GM18861 (cell line): ENCODE measurements at regions not wholly inside any gene's neighbourhood (a gene's known extent, or its start where the extent isn't known, plus 50 kb on each side); places are given as distances from the start of the nearest gene placed in this dataset.

ENCODE experiments used
- ATAC-seq: cut with Tn5 transposase; IDR thresholded peaks from one replicate; pipeline ENCODE4 v1.9.1; 2021; ENCODE audit not compliant: unreplicated experiment

GRCh38 chr12:30257618-30258017 is 438.1 kb downstream of the IPO8 start:
- ATAC-seq, result no peak

GRCh38 chr12:30251546-30251945 is 444.1 kb downstream of the IPO8 start:
- ATAC-seq, result no peak

DNA sequence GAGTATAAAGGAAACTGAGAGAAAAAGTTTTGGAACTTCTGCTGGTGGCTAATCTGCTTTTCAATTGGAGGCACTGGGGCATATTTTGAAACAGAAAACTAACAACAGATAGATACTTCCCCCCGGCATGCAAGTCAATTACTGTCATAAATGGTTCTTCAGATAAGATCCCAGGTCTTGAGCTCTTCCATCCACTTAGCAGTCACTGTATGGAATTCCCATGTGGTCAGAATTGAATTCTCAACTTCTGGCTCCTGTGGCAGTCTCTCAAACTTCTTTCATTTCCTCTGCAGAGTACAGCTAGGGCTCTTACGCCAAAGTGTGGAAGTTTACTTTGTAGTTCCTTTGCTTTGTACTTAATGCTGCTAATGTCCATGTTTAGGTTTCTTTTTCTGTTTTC is 452.2 kb downstream of the IPO8 start:
- ATAC-seq, result no peak

GRCh38 chr12:30219047-30219446 is 435.3 kb upstream of the TMTC1 start:
- ATAC-seq, result no peak

GRCh38 chr12:30218073-30218472 is 434.3 kb upstream of the TMTC1 start:
- ATAC-seq, result no peak

DNA sequence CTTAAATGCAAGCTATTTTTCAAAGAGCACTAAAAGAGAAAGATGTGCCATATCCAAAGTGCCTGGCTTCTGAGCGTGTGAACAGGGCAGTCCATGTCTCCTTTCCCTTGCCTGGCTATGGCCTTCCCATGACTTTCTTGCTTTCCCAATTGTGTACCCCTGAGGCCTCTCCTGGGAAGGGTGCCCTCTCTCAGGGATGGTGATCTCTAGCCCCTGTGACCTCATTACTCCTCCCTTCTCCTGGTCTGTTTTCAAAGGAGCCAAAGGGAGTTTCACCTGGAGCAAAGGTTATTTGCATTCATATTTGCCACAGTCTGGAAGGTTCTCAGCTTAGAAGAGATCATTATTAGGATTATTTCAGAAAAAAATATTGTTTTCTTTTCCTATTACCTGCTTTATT is 429.4 kb upstream of the TMTC1 start:
- no peak for ATAC-seq

- no peak for ATAC-seq
These were observed 428.0 kb upstream of the TMTC1 start for GRCh38 chr12:30211743-30212142.

DNA sequence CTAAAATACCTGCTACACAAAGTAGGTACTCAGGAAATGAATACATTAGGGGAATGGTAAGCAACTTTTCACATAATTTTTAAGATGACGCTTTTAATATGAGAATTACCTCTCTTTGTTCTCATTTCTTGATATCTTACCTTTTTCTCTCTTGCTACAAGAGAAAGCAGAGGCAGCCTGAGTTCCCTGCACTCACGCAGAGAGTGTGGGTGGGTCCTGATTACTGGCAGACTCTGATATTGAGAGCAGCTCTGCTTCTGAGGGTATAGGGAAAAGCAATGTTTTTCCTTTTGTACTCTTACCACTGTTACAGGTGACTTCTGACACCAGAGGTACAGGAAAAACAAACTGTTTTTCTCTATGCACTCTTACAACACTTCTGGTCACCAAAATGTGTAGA is 420.2 kb upstream of the TMTC1 start:
- ATAC-seq, result no peak

- no peak for ATAC-seq
These were observed 418.9 kb upstream of the TMTC1 start for GRCh38 chr12:30202521-30203254.

DNA sequence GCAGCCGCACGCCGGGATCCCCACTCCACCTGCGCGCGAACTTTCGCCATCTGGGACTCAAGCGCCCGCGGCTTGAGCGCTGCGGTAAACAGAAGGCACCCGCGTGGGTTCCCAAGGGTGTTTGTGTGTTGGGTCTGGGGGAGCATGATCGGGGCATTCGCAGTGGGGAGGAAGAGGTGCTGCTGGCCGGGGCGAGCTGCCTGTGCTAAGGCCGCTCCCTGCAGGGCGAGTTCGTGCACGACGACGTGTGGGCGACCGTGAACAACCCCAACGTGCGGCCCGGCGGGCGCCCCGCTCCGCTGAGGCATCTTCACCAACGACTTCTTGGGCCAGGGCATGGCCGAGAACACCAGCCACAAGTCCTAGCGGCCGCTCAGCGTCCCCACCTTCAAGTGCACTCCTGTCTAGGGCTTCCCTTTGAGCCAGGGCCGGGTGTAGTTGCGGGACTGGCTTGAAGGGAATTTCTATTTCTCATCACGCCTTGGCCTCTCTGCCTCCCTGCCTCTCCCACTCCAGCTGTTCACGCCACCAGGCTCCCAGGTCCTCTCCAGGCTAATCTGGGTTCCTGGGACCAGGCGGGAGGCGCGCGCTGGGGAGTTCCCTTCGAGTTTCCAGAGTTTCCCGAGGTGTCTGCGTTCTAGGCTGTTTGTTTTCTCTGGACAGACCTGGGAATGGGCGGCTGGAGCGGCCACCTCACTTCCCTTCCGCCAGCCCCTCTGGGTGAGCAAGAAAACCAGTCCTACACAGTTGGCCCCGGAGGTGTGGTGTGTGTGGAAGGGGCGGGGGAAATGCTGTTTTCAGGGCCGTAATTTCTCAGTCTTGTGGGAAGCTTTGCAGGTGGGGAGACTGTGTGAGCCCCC is 417.8 kb upstream of the TMTC1 start:
- no peak for ATAC-seq

GRCh38 chr12:30200864-30201263 is 417.1 kb upstream of the TMTC1 start:
- ATAC-seq, result no peak

GRCh38 chr12:30197392-30198057 is 413.8 kb upstream of the TMTC1 start:
- no peak for ATAC-seq

GRCh38 chr12:30191696-30192455 is 408.1 kb upstream of the TMTC1 start:
- ATAC-seq, result no peak

GRCh38 chr12:30188602-30189326 is 405.0 kb upstream of the TMTC1 start:
- no peak for ATAC-seq

GRCh38 chr12:30187426-30187825 is 403.7 kb upstream of the TMTC1 start:
- ATAC-seq, result no peak

DNA sequence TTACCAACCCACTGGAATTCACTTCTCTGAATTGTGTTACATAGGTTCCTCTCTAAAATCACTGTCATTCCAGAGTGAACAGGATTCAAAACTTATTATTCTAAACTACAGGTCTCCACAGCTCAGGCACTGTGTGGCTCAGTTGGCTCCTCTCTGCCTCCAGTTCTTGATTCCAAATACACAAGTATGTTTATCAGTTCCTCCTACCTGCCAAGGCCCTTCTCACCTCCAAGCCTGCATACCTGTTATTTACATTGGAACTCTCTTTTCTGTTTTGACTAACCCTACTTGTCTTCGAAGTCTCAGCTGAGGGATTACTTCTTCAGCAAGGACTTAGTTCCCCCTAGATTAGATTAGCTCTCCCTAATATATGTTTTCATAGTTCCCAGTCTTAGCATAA is 397.6 kb upstream of the TMTC1 start:
- ATAC-seq, result no peak

GRCh38 chr12:30180602-30181001 is 396.9 kb upstream of the TMTC1 start:
- ATAC-seq, result no peak

- ATAC-seq, result no peak
These were observed 395.2 kb upstream of the TMTC1 start for GRCh38 chr12:30178916-30179315.

- no peak for ATAC-seq
These were observed 386.3 kb upstream of the TMTC1 start for GRCh38 chr12:30169839-30170591.
